SH-SY5Y (cell line): ENCODE measurements at regions not wholly inside any gene's neighbourhood (a gene's known extent, or its start where the extent isn't known, plus 50 kb on each side); places are given as distances from the start of the nearest gene placed in this dataset.

Source experiments
- GATA2 ChIP-seq: IDR thresholded peaks from 2 replicates; pipeline ENCODE4 v1.6.1; 2011; ENCODE audit warnings: mild to moderate bottlenecking, low read depth, low read length
- GATA3 ChIP-seq: IDR thresholded peaks from 2 replicates; pipeline ENCODE4 v1.6.1; 2011; ENCODE audit warnings: low read depth, mild to moderate bottlenecking, low read length, moderate library complexity

GRCh38 chr14:65224799-65225198, 122.5 kb upstream of the MAX start:
- TF ChIP-seq GATA2 (no peak), GATA3 (no peak)

DNA sequence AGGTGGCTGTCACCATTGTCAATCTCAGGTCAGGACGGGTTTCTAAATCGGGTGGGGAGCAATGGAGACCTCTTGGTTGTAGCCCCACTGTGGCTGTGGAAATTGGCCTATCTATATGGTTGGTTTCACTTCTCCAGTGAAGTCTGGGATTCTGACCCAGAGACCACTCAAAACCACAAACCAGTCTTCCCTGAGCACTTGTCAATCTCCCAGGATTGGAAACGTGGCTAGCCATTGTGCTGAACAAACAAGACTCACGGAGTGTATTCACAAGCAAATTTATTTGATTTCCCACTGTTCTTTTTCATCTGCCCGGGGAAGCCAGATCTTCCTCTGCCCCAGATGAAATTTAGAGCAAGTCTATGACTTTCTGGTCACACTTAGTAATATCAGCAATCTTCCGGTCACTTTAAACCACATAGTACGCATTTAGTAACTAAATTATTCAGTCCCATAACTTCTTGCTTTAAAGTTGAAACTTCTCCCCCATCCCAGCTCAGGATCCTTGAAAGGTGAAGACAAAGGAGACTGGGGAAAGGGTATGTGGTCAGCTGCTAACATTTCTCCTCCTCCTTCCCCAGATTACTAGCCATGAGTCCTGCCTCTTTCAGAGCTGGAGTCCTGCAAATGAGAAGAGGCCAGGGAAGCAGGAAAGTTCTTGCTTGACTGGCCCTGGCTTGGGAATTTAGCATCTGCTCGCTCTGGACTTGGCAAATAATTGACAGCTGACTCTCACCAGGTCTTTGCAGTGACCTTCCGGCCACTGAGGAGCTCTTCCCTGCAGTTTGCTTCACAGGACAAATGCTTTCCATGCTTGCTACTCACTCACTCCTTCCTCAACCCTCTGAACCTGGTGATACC, 123.2 kb upstream of the MAX start:
- no peak for TF ChIP-seq GATA2

GRCh38 chr14:65226824-65227604, 124.7 kb upstream of the MAX start:
- TF ChIP-seq GATA3, result no peak

- no peak for TF ChIP-seq GATA2
- no peak for TF ChIP-seq GATA3
Observed at GRCh38 chr14:65228436-65228835, 126.1 kb upstream of the MAX start.

GRCh38 chr14:65228956-65229747, 126.8 kb upstream of the MAX start:
- no peak for TF ChIP-seq GATA3

- TF ChIP-seq GATA2 (peak; percentile 65), GATA3 (no peak)
Observed at GRCh38 chr14:65229748-65230728, 127.7 kb upstream of the MAX start.

DNA sequence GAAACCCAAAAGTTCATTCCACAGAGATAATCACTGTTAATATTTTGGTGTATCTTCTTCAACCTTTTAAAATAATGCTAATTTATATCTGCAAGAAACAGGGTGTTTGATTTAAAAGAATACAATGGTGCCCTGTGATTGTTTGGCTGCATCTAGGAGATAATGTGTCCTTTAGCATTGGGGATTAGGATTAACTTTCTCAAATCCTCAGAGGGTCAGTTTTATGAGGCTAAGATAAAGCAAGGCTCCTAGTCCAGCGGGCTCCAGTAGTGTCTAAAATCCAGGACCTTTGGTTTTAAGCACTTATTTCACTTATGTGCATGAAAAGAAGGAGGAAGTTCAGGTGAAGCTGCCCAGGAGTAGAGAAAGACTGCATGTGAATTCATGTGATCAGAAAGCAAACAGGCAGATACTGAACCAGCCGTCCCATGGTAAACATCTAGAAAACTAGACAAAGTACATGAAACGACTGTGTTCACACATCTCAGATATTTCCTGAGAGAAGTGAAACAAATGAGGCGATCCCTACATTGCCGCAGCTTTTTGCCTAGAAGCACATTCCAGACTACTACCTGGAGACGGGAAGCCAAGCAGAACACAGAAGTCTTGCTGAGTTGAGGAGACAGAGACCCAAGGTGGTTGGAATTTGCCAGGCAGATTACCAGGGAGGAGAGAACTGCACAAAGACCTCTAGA, 129.1 kb upstream of the MAX start:
- TF ChIP-seq GATA3, result no peak
- TF ChIP-seq GATA2, result no peak

GRCh38 chr14:65234752-65235361, 132.5 kb upstream of the MAX start:
- TF ChIP-seq GATA2 (no peak), GATA3 (no peak)

- TF ChIP-seq GATA2 (no peak), GATA3 (no peak)
Observed at GRCh38 chr14:65237023-65237814, 134.9 kb upstream of the MAX start.

GRCh38 chr14:65237941-65238340, 135.6 kb upstream of the MAX start:
- no peak for TF ChIP-seq GATA3
- no peak for TF ChIP-seq GATA2

GRCh38 chr14:65238456-65238855, 136.1 kb upstream of the MAX start:
- TF ChIP-seq GATA3 (no peak), GATA2 (no peak)

- TF ChIP-seq GATA3 (no peak), GATA2 (no peak)
Observed at GRCh38 chr14:65239143-65239937, 137.0 kb upstream of the MAX start.
